Activated naive CD8-positive, alpha-beta T cell treated with anti-CD3 and anti-CD28 coated beads, Interleukin-2, amount 50 U/mL, for 24 hours (primary cell): ENCODE measurements at regions not wholly inside any gene's neighbourhood (a gene's known extent, or its start where the extent isn't known, plus 50 kb on each side); places are given as distances from the start of the nearest gene placed in this dataset.
"Not testable (repeated sequence)": the region's sequence is repeated elsewhere in the genome, so short reads cannot be mapped to it uniquely, and the experiment has no call there.

Experiments used
- ATAC-seq: fragments of 150-1000 bp; cut with Tn5 transposase; one replicate; pipeline ENCODE4 v1.10.0; 2021
- DNase-seq: peaks from one replicate; pipeline ENCODE4 v3.0.0; 2021
- H3K27ac Mint-ChIP-seq: one replicate; pipeline ENCODE4 v1.8.0; 2021; ENCODE audit warnings: mild to moderate bottlenecking, mixed read lengths
- H3K27me3 Mint-ChIP-seq: one replicate; pipeline ENCODE4 v1.8.0; 2021; ENCODE audit warnings: mixed read lengths
- H3K36me3 Mint-ChIP-seq: one replicate; pipeline ENCODE4 v1.8.0; 2021; ENCODE audit warnings: low read depth, mixed read lengths
- H3K4me1 Mint-ChIP-seq: one replicate; pipeline ENCODE4 v1.8.0; 2021; ENCODE audit warnings: mixed read lengths
- H3K4me3 Mint-ChIP-seq: one replicate; pipeline ENCODE4 v1.8.0; 2021; ENCODE audit warnings: mild to moderate bottlenecking, moderate library complexity, mixed read lengths
- H3K9me3 Mint-ChIP-seq: one replicate; pipeline ENCODE4 v1.8.0; 2021; ENCODE audit warnings: mixed read lengths

DNA sequence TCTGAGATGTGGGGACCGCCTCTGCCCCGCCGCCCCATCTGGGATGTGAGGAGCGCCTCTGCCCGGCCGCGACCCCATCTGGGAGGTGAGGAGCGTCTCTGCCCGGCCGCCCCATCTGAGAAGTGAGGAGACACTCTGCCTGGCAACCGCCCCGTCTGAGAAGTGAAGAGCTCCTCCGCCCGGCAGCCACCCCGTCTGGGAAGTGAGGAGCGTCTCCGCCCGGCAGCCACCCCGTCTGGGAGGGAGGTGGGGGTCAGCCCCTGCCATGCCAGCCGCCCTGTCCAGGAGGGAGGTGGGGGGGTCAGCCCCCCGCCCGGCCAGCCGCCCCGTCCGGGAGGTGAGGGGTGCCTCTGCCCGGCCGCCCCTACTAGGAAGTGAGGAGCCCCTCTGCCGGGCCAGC lies 102.2 kb downstream of the ID4 start:
- H3K27me3 Mint-ChIP-seq, DNase-seq, ATAC-seq, H3K27ac Mint-ChIP-seq, H3K4me3 Mint-ChIP-seq, H3K9me3 Mint-ChIP-seq, H3K4me1 Mint-ChIP-seq, H3K36me3 Mint-ChIP-seq: not testable (repeated sequence)

DNA sequence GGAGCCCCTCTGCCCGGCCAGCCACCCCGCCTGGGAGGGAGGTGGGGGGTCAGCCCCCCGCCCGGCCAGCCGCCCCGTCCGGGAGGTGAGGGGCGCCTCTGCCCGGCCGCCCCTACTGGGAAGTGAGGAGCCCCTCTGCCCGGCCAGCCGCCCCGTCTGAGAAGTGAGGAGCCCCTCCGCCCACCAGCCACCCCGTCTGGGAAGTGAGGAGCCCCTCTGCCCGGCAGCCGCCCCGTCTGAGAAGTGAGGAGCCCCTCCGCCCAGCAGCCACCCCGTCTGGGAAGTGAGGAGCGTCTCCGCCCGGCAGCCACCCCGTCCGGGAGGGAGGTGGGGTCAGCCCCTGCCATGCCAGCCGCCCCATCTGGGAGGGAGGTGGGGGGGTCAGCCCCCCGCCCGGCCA lies 102.8 kb downstream of the ID4 start:
- ATAC-seq, H3K9me3 Mint-ChIP-seq, DNase-seq, H3K4me3 Mint-ChIP-seq, H3K27ac Mint-ChIP-seq, H3K36me3 Mint-ChIP-seq, H3K27me3 Mint-ChIP-seq, H3K4me1 Mint-ChIP-seq: not testable (repeated sequence)

GRCh38 chr6:19943042-19943441 lies 105.9 kb downstream of the ID4 start:
- no peaks in the 10 kb centered on the region for H3K4me1 Mint-ChIP-seq
- H3K27me3 Mint-ChIP-seq: no peaks in the 10 kb centered on the region

GRCh38 chr6:19945843-19946358 lies 108.7 kb downstream of the ID4 start:
- H3K4me1 Mint-ChIP-seq: no peaks in the 10 kb centered on the region
- H3K4me3 Mint-ChIP-seq: no peak overlapping the region
- DNase-seq (no peak), ATAC-seq (no peak)
- no peaks in the 10 kb centered on the region for H3K27me3 Mint-ChIP-seq
- peaks cover 14% of the 10 kb centered on the region for H3K9me3 Mint-ChIP-seq
- no peaks in the 10 kb centered on the region for H3K36me3 Mint-ChIP-seq
- H3K27ac Mint-ChIP-seq: no peak overlapping the region

More at GRCh38 chr6:19943042-19943441, 105.9 kb downstream of the ID4 start:
- Mint-ChIP-seq H3K4me3 (no peak overlapping the region), H3K9me3 (no peaks in the 10 kb centered on the region), H3K36me3 (no peaks in the 10 kb centered on the region), H3K27ac (no peak overlapping the region)
- no peak for ATAC-seq
- DNase-seq: no peak

GRCh38 chr6:19949155-19949554 lies 112.0 kb downstream of the ID4 start:
- Mint-ChIP-seq H3K4me1 (no peaks in the 10 kb centered on the region), H3K27ac (no peak overlapping the region), H3K9me3 (peaks cover 19% of the 10 kb centered on the region), H3K36me3 (no peaks in the 10 kb centered on the region), H3K27me3 (no peaks in the 10 kb centered on the region), H3K4me3 (no peak overlapping the region)
- ATAC-seq (no peak), DNase-seq (no peak)

DNA sequence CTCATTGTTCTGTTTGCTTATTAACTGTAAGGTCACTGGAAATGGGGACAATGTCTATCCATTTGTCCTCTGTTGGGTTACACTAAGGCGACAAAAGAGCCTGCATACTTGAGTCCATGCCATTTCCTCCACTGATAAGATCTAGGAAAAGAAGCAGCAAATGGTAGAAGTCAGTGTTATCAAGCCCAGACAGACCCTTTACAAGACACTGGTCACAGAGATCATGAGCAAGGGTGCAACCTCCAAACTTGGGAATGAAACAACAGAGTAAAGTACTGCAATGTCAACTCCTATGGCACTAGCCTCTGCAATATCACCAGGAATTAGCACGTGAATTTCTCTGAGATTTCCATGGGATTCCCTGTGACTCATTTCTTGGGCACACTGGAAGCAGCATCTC lies 126.9 kb downstream of the ID4 start:
- Mint-ChIP-seq H3K9me3 (peaks cover 7% of the 10 kb centered on the region), H3K27ac (no peak overlapping the region), H3K4me1 (no peaks in the 10 kb centered on the region), H3K27me3 (peaks cover 2% of the 10 kb centered on the region), H3K36me3 (no peaks in the 10 kb centered on the region), H3K4me3 (no peak overlapping the region)
- ATAC-seq (no peak), DNase-seq (no peak)

GRCh38 chr6:19968201-19968600 lies 131.0 kb downstream of the ID4 start:
- no peaks in the 10 kb centered on the region for H3K36me3 Mint-ChIP-seq
- H3K27ac Mint-ChIP-seq: no peak overlapping the region
- ATAC-seq (no peak), DNase-seq (no peak)
- H3K4me3 Mint-ChIP-seq: no peak overlapping the region
- no peaks in the 10 kb centered on the region for H3K4me1 Mint-ChIP-seq
- H3K27me3 Mint-ChIP-seq: peaks cover 1% of the 10 kb centered on the region
- H3K9me3 Mint-ChIP-seq: peaks cover 3% of the 10 kb centered on the region

GRCh38 chr6:19972221-19972620 lies 135.1 kb downstream of the ID4 start:
- H3K27ac Mint-ChIP-seq: no peak overlapping the region
- no peaks in the 10 kb centered on the region for H3K4me1 Mint-ChIP-seq
- H3K36me3 Mint-ChIP-seq: no peaks in the 10 kb centered on the region
- DNase-seq (no peak), ATAC-seq (no peak)
- H3K4me3 Mint-ChIP-seq: no peak overlapping the region
- H3K27me3 Mint-ChIP-seq: peaks cover 1% of the 10 kb centered on the region
- H3K9me3 Mint-ChIP-seq: peaks cover 3% of the 10 kb centered on the region

DNA sequence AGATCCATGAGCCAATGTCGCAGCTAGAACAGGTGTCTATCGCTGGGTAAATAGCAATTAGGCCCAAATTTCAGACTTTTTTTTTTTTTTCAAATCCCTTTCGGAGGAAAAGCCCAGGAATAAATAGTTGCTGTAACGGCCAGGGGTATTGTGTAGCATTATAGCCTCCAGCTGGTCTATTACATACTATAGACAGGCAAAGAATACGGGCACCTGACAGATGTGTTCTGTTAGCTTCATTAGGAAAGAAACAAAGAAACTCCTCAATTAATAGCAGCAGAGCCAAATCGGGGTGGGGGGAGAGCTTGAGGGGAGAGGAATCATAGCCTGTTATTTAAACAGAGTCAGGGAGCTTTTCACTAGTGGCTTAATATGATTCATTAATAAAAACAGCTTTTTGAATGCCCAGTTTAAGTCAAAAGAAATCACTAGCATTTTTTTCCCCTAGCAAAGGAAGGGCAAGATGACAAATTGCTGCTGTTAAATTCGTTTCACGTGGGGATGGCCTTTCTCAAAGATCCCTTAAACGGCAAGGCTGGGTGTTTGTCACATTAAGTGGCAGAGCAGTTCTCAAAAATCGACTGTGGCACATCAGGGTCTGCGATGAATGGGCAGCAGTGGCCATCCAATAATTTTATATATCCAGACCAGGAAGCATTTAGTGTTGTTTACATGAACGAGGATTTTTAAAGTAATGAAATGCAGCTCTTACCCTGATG lies 139.4 kb downstream of the ID4 start:
- H3K4me1 Mint-ChIP-seq: no peaks in the 10 kb centered on the region
- DNase-seq: no peak
- no peak overlapping the region for H3K27ac Mint-ChIP-seq
- no peak overlapping the region for H3K4me3 Mint-ChIP-seq
- no peaks in the 10 kb centered on the region for H3K36me3 Mint-ChIP-seq
- ATAC-seq: no peak
- no peaks in the 10 kb centered on the region for H3K27me3 Mint-ChIP-seq
- H3K9me3 Mint-ChIP-seq: no peaks in the 10 kb centered on the region

- H3K9me3 Mint-ChIP-seq: no peaks in the 10 kb centered on the region
- H3K27me3 Mint-ChIP-seq: peaks cover 6% of the 10 kb centered on the region
- no peak overlapping the region for H3K27ac Mint-ChIP-seq
- no peaks in the 10 kb centered on the region for H3K36me3 Mint-ChIP-seq
- no peaks in the 10 kb centered on the region for H3K4me1 Mint-ChIP-seq
- ATAC-seq (no peak), DNase-seq (no peak)
- H3K4me3 Mint-ChIP-seq: no peak overlapping the region
Observed at GRCh38 chr6:19979059-19979458, 141.9 kb downstream of the ID4 start.

DNA sequence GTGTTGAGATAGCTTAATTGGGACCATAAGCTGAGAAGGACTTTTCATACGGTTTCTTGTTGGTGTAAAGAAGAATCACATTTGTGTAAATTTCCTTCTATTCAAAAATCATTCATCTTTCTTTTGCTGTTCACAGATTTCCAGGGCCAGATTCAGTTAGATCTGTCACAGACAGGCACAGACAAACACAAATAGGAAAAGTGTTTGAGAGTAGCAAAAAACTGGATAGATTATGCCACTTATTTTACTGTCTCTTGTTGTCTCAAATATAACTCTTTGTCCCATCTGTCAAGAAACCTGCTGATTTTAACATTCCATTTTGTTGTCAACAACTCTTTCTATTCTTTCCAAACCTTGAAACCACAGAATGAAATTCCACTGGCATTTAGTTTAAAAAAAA lies 142.8 kb downstream of the ID4 start:
- no peak for DNase-seq

DNA sequence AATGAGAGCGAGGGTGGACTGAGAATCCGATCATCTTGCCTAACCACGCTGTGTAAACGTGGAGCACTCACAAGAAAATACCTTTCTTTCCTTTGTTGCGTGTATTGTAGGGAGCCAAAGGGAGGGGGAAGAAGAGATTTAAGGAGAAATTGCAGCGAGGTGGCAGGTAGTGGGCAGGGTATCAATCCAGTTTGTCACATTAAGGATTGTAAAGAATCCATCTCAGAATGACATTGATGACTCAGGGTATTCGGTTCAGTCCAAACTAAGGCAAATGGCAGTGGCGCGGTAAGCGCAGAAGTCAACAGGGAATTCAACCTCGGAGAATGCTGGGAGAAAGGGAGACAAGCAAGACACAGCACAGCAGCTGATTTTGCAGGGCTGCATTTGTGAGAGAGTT lies 146.2 kb downstream of the ID4 start:
- Mint-ChIP-seq H3K9me3 (no peaks in the 10 kb centered on the region), H3K27ac (no peak overlapping the region), H3K4me1 (no peaks in the 10 kb centered on the region), H3K27me3 (peaks cover 13% of the 10 kb centered on the region), H3K4me3 (no peak overlapping the region), H3K36me3 (no peaks in the 10 kb centered on the region)
- ATAC-seq: no peak
- DNase-seq: no peak

More for the DNA sequence above, 142.8 kb downstream of the ID4 start:
- H3K4me3 Mint-ChIP-seq: no peak overlapping the region
- peaks cover 6% of the 10 kb centered on the region for H3K27me3 Mint-ChIP-seq
- no peaks in the 10 kb centered on the region for H3K9me3 Mint-ChIP-seq
- no peaks in the 10 kb centered on the region for H3K36me3 Mint-ChIP-seq
- ATAC-seq: no peak
- no peaks in the 10 kb centered on the region for H3K4me1 Mint-ChIP-seq
- no peak overlapping the region for H3K27ac Mint-ChIP-seq

- Mint-ChIP-seq H3K4me3 (no peak overlapping the region), H3K27me3 (peaks cover 13% of the 10 kb centered on the region), H3K9me3 (no peaks in the 10 kb centered on the region), H3K36me3 (no peaks in the 10 kb centered on the region), H3K27ac (no peak overlapping the region), H3K4me1 (no peaks in the 10 kb centered on the region)
- no peak for ATAC-seq
- no peak for DNase-seq
Observed at GRCh38 chr6:19986691-19987438, 149.7 kb downstream of the ID4 start.

GRCh38 chr6:19988555-19988954 lies 151.4 kb downstream of the ID4 start:
- H3K4me3 Mint-ChIP-seq: no peak overlapping the region
- DNase-seq (no peak), ATAC-seq (no peak)
- H3K27ac Mint-ChIP-seq: no peak overlapping the region
- H3K36me3 Mint-ChIP-seq: no peaks in the 10 kb centered on the region
- no peaks in the 10 kb centered on the region for H3K4me1 Mint-ChIP-seq
- H3K9me3 Mint-ChIP-seq: no peaks in the 10 kb centered on the region
- peaks cover 12% of the 10 kb centered on the region for H3K27me3 Mint-ChIP-seq

- DNase-seq (no peak), ATAC-seq (no peak)
- H3K36me3 Mint-ChIP-seq: no peaks in the 10 kb centered on the region
- H3K27me3 Mint-ChIP-seq: peaks cover 8% of the 10 kb centered on the region
- no peaks in the 10 kb centered on the region for H3K4me1 Mint-ChIP-seq
- no peak overlapping the region for H3K27ac Mint-ChIP-seq
- no peak overlapping the region for H3K4me3 Mint-ChIP-seq
- no peaks in the 10 kb centered on the region for H3K9me3 Mint-ChIP-seq
Observed at GRCh38 chr6:19991176-19991575, 154.0 kb downstream of the ID4 start.
